Thyroid gland (tissue), 4 donors: ENCODE measurements at regions not wholly inside any gene's neighbourhood (a gene's known extent, or its start where the extent isn't known, plus 50 kb on each side); places are given as distances from the start of the nearest gene placed in this dataset.

Source experiments
- DNase-seq, 2 donors: peaks; one replicate each; pipeline ENCODE4 v3.0.0-alpha.2; 2019
- H3K27ac ChIP-seq, 3 donors: fragments of 200-600 bp; sonication (generic); 1 replicate in 2 of 3; 2 replicates in 1 of 3; pipeline ENCODE4 v1.5.1; 2016 to 2019; ENCODE audit warnings: mild to moderate bottlenecking in 1 of 3, moderate library complexity in 1 of 3
- H3K27me3 ChIP-seq: fragments of 200-600 bp; sonication (generic); one replicate; pipeline ENCODE4 v1.5.1; 2019
- H3K36me3 ChIP-seq, 2 donors: fragments of 200-600 bp; sonication (generic); one replicate each; pipeline ENCODE4 v1.5.1; 2016 to 2019
- H3K4me1 ChIP-seq, 2 donors: fragments of 200-600 bp; sonication (generic); one replicate each; pipeline ENCODE4 v1.5.1; 2017 to 2019
- H3K4me3 ChIP-seq, 3 donors: fragments of 200-600 bp; sonication (generic); replicated peaks in 1 of 3; 1 replicate in 2 of 3; 2 replicates in 1 of 3; pipeline ENCODE4 v1.5.1; 2016; ENCODE audit warnings: mild to moderate bottlenecking in 1 of 3
- H3K9me3 ChIP-seq: fragments of 200-600 bp; sonication (generic); one replicate; pipeline ENCODE4 v1.5.1; 2017
- POLR2A ChIP-seq, 2 donors: fragments of 450-650 bp; IDR thresholded peaks; one replicate each; pipeline ENCODE4 v1.6.1; 2017; ENCODE audit warnings: antibody characterized with exemption in 2 of 2, mild to moderate bottlenecking in 2 of 2, moderate library complexity in 1 of 2
- WGBS, 2 donors: methylation state at CpG; one replicate each; pipeline ENCODE4 v1.1.5; 2017; 5-methylcytosine and 5-hydroxymethylcytosine counted together
- intact Hi-C: fragments of 100-400 bp; cut with DNase I; formaldehyde crosslinking; loops from one replicate; pipeline ENCODE4 v1.15.1; 2023
- TF ChIP-seq, protein P1 (sequence below), 6 experiments: fragments of 200-600 bp in 3 of 6; fragments of 450-650 bp in 3 of 6; sonication (generic) in 3 of 6; IDR thresholded peaks; one replicate each; pipeline ENCODE4 v1.5.1; 2016 to 2019; ENCODE audit warnings: antibody characterized with exemption in 6 of 6, mild to moderate bottlenecking in 2 of 6, inconsistent platforms in 1 of 6, moderate library complexity in 1 of 6

DNA sequence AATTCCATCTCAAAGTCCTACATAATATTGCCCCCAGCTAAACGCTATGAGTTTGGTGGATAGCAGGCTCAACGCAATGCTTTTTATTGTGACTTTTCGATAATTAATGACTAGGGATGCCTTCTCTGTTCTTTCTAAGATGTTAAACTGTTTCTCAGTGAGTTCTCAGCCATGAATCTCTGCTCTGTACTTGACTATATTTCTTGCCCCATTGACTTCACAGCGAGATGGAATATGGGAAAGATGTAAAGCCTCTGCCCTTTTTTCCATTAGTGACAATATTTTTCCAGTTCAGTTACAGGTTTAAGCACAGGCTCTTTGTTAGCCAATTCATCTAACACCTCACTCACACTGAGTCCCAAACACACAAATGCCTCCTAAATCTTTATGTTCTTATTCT lies 1022.0 kb downstream of the ADGRL3 start:
- intact Hi-C loops = no loop called here
- no peak overlapping the region for H3K4me3 ChIP-seq
- no peak for TF ChIP-seq POLR2A (IDR thresholded peaks at IDR 0.05)
- TF ChIP-seq, protein P1, sequence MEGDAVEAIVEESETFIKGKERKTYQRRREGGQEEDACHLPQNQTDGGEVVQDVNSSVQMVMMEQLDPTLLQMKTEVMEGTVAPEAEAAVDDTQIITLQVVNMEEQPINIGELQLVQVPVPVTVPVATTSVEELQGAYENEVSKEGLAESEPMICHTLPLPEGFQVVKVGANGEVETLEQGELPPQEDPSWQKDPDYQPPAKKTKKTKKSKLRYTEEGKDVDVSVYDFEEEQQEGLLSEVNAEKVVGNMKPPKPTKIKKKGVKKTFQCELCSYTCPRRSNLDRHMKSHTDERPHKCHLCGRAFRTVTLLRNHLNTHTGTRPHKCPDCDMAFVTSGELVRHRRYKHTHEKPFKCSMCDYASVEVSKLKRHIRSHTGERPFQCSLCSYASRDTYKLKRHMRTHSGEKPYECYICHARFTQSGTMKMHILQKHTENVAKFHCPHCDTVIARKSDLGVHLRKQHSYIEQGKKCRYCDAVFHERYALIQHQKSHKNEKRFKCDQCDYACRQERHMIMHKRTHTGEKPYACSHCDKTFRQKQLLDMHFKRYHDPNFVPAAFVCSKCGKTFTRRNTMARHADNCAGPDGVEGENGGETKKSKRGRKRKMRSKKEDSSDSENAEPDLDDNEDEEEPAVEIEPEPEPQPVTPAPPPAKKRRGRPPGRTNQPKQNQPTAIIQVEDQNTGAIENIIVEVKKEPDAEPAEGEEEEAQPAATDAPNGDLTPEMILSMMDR (IDR thresholded peaks at IDR 0.05) = no peak
- H3K27ac ChIP-seq = no peak overlapping the region
- no peak for DNase-seq
- no peaks in the 10 kb centered on the region for H3K27me3 ChIP-seq
- WGBS, 2 donors = 88 to 91% methylated on average over 4 of the region's 4 CpGs
- H3K9me3 ChIP-seq = no peaks in the 10 kb centered on the region
- H3K4me1 ChIP-seq = no peaks in the 10 kb centered on the region
- no peaks in the 10 kb centered on the region for H3K36me3 ChIP-seq

DNA sequence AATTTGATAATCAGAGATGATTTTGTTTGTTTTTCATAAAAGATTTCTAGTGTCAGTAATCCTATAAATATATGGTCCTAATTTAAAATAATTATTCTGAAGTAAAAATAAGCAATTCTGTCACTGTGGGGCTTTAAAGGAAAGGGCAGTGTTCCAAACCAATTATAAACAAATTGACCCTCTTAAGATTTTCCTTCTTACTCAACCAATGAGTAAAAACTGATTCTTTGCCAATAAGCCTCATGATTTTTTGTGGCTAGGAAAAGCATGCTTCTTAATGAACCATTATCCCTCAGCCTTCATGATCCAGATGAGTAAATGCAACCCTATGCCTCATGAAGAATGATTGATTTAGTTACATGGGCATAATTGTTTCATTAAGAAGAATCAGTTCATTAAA lies 1010.4 kb downstream of the ADGRL3 start:
- Histone ChIP-seq H3K9me3 (no peaks in the 10 kb centered on the region), H3K36me3 (no peaks in the 10 kb centered on the region), H3K4me1 (no peaks in the 10 kb centered on the region), H3K27ac (no peak overlapping the region), H3K27me3 (no peaks in the 10 kb centered on the region), H3K4me3 (no peak overlapping the region)
- DNase-seq = no peak
- TF ChIP-seq, protein P1 (IDR thresholded peaks at IDR 0.05) = no peak
- TF ChIP-seq POLR2A (IDR thresholded peaks at IDR 0.05) = no peak
- intact Hi-C loops = no loop called here

DNA sequence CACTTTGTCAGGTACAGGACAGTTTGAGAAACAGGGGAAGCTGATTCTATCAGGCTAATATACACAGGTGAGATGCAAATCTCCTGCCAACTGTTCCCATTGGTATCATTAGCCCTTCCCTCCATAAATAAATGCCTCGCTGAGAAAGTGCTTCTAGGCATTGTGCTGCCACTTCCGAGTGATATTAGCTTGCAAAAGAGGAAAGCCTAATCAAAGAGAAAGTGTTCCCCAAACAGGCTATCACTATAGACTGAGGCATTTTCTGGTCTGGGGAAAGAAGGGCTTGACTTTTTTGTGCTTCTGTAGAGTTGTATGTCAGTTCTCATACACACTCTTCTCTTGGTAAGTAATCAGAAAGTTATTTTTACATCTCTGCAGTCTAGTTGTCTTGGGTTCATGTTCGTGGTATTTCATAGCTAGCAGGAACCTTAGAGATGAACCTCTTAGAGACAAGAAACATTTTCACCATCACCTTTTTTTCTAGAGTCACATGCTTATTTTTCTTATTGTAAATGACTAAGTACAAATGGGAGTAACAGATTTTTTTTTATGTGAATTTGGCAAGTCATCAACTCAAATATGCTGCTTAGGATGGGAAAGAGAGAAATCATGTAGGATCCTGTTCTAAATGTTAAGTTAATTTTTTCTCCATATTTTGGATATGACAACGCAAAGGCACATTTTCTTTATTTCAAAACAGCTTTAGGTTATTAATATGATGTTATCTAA lies 1009.8 kb downstream of the ADGRL3 start:
- 60 to 68% methylated on average over 4 of the region's 4 CpGs for WGBS, 2 donors
- Histone ChIP-seq H3K36me3 (no peaks in the 10 kb centered on the region), H3K27me3 (no peaks in the 10 kb centered on the region), H3K27ac (no peak overlapping the region), H3K9me3 (no peaks in the 10 kb centered on the region), H3K4me3 (no peak overlapping the region), H3K4me1 (no peaks in the 10 kb centered on the region)
- TF ChIP-seq POLR2A (IDR thresholded peaks at IDR 0.05) = no peak
- TF ChIP-seq, protein P1 (IDR thresholded peaks at IDR 0.05) = no peak
- intact Hi-C loops = no loop called here
- DNase-seq = no peak

DNA sequence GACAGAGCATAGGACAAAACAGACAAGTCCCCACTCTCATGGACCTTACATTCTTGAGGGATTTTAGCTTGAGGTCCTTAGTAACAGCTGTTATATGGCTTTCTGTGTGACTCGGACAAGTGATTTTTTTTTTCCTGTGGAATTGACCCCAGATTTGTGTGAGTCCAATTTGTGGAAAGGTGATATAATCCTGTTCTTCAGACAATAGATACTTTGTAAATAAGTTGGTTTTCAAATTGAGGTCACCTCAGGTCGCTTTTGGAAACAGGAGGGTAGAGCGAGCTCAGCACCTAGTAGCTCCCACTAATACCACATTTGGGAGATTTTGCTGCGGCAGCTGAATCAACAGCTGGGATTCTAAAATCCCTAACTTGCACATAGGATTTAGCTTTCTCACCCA lies 1008.8 kb downstream of the ADGRL3 start:
- WGBS, 2 donors = 92 to 94% methylated on average over 4 of the region's 4 CpGs
- Histone ChIP-seq H3K4me3 (no peak overlapping the region), H3K27me3 (no peaks in the 10 kb centered on the region), H3K9me3 (no peaks in the 10 kb centered on the region), H3K4me1 (no peaks in the 10 kb centered on the region), H3K36me3 (no peaks in the 10 kb centered on the region), H3K27ac (no peak overlapping the region)
- no peak for DNase-seq
- no peak for TF ChIP-seq POLR2A (IDR thresholded peaks at IDR 0.05)
- intact Hi-C loops = no loop called here

DNA sequence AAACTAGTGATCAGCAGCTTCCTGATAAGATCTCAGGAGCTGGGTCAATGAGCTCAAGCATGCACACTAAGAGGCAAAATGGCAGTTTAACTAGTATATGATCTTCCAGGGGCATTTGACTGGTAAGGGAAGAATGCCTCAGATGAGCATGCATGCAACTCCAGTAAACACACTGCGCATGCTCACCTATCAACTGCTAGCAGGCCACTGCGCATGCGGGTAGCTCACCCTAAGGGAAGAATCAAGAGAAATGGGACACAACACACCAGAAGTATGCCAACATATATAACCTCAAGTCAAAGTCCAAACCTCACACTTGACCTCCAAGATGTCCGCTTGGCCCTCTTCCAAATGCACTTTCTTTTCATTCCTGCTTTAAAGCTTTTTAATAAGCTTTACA lies 1004.0 kb downstream of the ADGRL3 start:
- H3K27ac ChIP-seq = no peak overlapping the region
- 97 to 99% methylated on average over 4 of the region's 4 CpGs for WGBS, 2 donors
- intact Hi-C loops = no loop called here
- no peaks in the 10 kb centered on the region for H3K4me1 ChIP-seq
- H3K36me3 ChIP-seq = no peaks in the 10 kb centered on the region
- H3K4me3 ChIP-seq = no peak overlapping the region
- TF ChIP-seq, protein P1 (IDR thresholded peaks at IDR 0.05) = no peak
- TF ChIP-seq POLR2A (IDR thresholded peaks at IDR 0.05) = no peak
- DNase-seq = no peak
- no peaks in the 10 kb centered on the region for H3K27me3 ChIP-seq
- H3K9me3 ChIP-seq = no peaks in the 10 kb centered on the region
